Activated T-cell treated with anti-CD3 and anti-CD28 coated beads, Interleukin-2, amount 50 U/mL, for 24 hours (primary cell): ENCODE measurements at regions not wholly inside any gene's neighbourhood (a gene's known extent, or its start where the extent isn't known, plus 50 kb on each side); places are given as distances from the start of the nearest gene placed in this dataset.
"Not testable (repeated sequence)": the region's sequence is repeated elsewhere in the genome, so short reads cannot be mapped to it uniquely, and the experiment has no call there.

Source experiments
- DNase-seq: peaks from one replicate; pipeline ENCODE4 v3.0.0-alpha.2; 2020
- H3K27ac Mint-ChIP-seq: 2 replicates; pipeline ENCODE4 v1.8.0; 2020; ENCODE audit warnings: mild to moderate bottlenecking, mixed read lengths
- H3K27me3 Mint-ChIP-seq: 2 replicates; pipeline ENCODE4 v1.8.0; 2020; ENCODE audit warnings: mixed read lengths
- H3K36me3 Mint-ChIP-seq: 2 replicates; pipeline ENCODE4 v1.8.0; 2020; ENCODE audit warnings: low read depth, mixed read lengths
- H3K4me1 Mint-ChIP-seq: 2 replicates; pipeline ENCODE4 v1.8.0; 2020; ENCODE audit warnings: low read depth, mixed read lengths
- H3K4me3 Mint-ChIP-seq: 2 replicates; pipeline ENCODE4 v1.8.0; 2020; ENCODE audit warnings: mild to moderate bottlenecking, moderate library complexity, mixed read lengths
- H3K9me3 Mint-ChIP-seq: 2 replicates; pipeline ENCODE4 v1.8.0; 2020; ENCODE audit warnings: mixed read lengths

DNA sequence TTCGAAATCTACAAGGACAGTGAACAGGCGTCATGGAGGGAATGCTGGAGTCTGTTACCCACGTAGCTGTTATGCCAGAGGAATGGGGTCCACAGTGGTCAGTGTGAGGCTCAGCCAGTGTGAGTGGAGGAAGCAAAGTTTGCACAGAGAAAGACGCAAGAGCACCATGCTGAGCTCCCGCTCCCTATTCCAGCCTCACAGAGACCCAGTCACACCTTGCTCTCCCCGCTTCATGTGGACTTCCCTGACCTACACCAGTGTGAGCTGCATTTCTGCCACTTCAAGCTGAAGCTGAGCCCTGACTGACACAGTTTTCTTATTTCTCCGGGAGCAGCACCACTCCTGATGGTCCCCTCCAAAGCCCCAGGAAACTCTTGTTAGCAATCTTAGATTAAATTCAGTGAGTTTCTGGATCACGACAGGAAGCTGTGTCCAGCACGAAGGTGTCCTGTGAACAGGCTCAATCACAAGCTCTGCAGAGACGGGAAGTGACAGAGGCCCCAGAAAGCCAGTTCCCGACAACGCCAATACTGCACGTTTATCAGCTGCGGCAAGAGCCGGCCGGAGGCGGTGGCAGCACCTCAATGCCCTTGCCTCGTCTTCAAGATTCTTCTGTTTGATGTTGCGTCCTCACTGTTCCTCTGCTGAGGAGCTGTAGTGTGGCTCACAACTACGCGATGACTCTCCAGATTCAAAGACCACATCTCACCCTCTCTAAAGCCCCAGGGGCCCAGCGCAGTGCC is 356.7 kb downstream of the ADGRD1 start:
- peaks cover 24% of the 10 kb centered on the region for H3K27me3 Mint-ChIP-seq
- not testable (repeated sequence) for H3K4me1 Mint-ChIP-seq, DNase-seq, H3K27ac Mint-ChIP-seq, H3K9me3 Mint-ChIP-seq, H3K36me3 Mint-ChIP-seq, H3K4me3 Mint-ChIP-seq

DNA sequence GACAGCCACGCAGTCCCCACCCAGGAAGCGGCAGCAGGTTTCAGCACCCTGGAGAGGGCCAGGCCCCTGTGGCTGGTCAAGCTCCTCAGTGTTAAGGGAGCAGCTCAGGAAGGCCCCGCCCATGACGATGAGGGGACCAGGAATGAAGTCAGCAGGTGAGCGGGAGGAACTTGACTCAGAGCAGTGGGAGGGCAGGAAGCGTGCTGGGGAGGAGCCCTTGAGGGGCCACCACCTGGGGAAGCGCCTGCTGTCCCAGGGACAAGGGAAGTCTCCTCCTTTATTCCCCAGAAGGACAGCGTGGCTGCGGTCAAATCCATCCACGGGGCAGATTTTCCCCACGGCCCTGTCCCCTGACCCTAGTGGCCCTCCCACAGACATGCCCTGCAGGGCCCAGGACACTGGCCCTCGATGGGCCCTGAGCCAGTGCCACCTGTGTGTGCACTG is 357.6 kb downstream of the ADGRD1 start:
- not testable (repeated sequence) for H3K4me1 Mint-ChIP-seq, H3K4me3 Mint-ChIP-seq, H3K27ac Mint-ChIP-seq, DNase-seq, H3K9me3 Mint-ChIP-seq, H3K36me3 Mint-ChIP-seq
- H3K27me3 Mint-ChIP-seq, result peaks cover 24% of the 10 kb centered on the region

DNA sequence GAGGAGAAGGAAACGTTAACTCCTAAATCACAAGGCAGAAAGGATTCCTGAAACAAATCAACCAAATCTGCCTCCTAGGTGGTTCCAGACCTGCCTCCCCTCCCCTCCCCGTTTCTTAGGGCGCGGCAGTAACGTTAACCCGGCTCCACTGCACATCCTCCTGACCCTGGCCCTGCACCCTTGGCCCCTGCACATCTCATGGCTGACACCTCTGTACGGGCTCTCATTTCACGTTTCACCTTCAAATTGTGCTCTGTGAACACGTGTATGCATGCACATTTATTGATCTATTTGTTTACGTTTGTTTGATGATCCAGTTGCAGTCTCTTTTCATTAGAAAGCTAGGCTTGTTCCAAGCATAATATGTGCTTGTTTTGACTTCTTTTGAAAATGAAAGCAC is 358.1 kb downstream of the ADGRD1 start:
- no peaks in the 10 kb centered on the region for H3K9me3 Mint-ChIP-seq
- no peak overlapping the region for H3K4me3 Mint-ChIP-seq
- no peak overlapping the region for H3K27ac Mint-ChIP-seq
- DNase-seq, result no peak
- peaks cover 4% of the 10 kb centered on the region for H3K4me1 Mint-ChIP-seq
- H3K36me3 Mint-ChIP-seq, result no peaks in the 10 kb centered on the region
- peaks cover 24% of the 10 kb centered on the region for H3K27me3 Mint-ChIP-seq

DNA sequence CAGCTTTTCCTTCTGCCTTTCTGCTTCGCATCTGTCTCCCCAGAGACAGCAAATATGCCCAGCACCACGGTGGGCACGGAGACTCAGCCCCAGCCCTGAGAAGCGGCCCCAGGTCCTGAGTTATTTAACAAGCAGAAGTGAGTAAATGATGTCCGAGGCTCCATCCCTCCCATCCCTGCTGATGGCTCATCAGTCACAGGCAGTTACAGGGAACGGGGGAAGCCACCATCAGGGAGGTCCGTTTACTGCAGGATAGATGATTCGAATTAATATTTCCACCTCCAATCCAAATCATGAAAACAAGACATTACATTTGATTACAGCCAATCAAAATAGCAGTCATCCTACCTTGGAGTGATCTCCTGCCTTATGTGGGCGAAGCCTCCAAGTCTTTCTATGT is 358.7 kb downstream of the ADGRD1 start:
- not testable (repeated sequence) for DNase-seq, H3K9me3 Mint-ChIP-seq, H3K4me1 Mint-ChIP-seq, H3K27ac Mint-ChIP-seq, H3K36me3 Mint-ChIP-seq, H3K4me3 Mint-ChIP-seq
- peaks cover 24% of the 10 kb centered on the region for H3K27me3 Mint-ChIP-seq

DNA sequence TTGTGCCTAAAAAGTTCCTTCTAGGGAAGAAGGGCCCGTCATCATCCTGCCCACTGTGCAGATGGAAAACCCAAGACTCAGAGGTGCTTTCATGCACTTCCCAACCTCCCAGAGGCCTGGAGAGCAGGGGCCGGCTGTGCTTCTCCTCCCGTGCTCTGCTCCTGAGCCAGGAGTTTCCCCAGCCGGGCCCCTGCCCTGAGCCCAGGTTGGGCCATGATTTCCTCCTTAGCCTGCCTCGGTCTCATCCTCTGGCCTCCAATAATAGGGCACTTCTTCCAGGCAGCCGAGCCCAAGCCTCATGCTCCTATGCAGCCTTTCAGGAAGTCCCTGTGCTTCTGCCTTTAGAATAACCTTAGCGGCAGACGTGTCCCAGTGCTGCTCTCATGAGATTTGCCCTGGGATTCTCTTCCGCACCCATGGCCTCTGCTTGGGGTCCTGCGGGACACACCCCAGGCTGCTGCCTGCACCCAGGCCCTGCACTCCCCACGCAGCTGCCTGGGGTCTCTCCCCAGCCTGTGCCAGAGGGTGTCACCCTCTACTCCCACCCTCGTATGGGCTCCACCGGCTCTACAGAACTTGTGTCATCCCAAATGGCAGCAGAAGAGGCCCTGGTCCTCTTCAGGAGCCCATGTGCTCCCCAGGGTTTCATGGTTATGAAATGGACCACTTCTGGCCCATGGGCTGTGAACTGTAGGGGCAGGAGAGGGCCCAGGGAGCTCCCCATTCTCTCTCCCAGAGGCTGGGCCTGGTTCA is 359.3 kb downstream of the ADGRD1 start:
- Mint-ChIP-seq H3K36me3 (no peaks in the 10 kb centered on the region), H3K4me3 (no peak overlapping the region), H3K27ac (no peak overlapping the region), H3K9me3 (peaks cover 3% of the 10 kb centered on the region), H3K27me3 (peaks cover 24% of the 10 kb centered on the region), H3K4me1 (peaks cover 4% of the 10 kb centered on the region)
- DNase-seq, result no peak

DNA sequence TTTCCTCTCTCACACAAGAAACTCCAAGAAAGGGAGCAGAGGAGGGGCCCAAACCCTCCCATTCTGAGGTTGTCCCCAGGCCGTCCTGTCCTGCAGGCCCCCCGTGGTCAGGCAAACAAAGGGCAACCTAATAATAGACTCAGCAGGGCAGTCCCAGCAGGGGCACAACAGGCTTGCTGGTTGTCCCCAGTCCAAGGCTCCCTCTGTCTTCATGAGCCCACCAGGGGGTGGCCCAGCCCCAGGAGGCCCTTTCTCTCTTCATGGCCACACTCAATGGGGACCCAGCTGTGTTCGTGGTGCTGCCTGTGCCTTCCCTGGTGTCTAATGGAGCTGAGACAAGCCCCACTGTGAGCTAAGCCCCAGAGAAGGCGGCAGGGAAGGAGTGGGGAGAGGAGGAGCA is 359.9 kb downstream of the ADGRD1 start:
- H3K27ac Mint-ChIP-seq, result no peak overlapping the region
- H3K36me3 Mint-ChIP-seq, result no peaks in the 10 kb centered on the region
- H3K4me1 Mint-ChIP-seq, result peaks cover 4% of the 10 kb centered on the region
- peaks cover 9% of the 10 kb centered on the region for H3K9me3 Mint-ChIP-seq
- peaks cover 24% of the 10 kb centered on the region for H3K27me3 Mint-ChIP-seq
- no peak overlapping the region for H3K4me3 Mint-ChIP-seq
- no peak for DNase-seq

DNA sequence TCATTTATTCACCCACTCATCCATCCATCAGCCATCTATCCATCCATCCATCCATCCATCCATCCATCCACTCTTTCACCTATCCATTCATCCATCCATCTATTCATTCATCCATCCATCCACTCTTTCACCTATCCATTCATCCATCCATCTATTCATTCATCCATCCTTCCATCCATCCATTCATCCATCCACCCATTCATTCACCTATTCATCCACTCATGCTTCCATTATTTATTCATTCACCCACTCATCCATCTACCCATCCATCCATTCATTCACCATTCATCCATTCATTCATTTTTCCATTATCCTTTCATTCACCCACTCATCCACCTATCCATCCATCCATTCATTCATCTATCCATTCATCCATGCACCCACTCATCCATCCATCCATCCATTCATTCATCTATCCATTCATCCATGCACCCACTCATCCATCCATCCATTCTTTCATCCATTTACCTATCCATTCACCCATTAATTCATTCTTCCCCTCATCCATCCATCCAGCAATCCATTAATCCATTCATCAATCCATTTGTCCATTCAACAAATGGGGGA is 360.9 kb downstream of the ADGRD1 start:
- Mint-ChIP-seq H3K9me3 (peaks cover 15% of the 10 kb centered on the region), H3K27me3 (peaks cover 24% of the 10 kb centered on the region), H3K4me3 (no peak overlapping the region), H3K4me1 (peaks cover 4% of the 10 kb centered on the region), H3K27ac (no peak overlapping the region), H3K36me3 (no peaks in the 10 kb centered on the region)
- no peak for DNase-seq

DNA sequence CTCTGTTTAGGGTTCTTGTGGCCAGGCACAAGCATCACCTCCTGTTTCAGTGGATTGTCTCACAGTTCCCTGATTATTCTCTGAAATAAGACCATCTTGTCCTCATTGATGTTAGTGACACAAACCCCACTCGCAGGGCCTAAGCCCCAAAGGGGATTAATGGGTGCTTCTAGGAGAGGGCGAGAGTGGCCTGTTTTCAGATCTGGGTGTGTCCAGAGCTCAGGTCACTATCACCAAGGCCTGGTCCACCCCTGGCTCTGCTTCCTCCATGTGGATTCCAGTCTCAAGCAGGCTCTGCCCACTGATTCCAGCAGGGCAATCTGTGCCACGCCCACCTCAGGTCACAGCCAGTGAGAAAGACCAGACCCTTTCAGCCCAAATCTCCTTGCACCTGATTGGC is 361.9 kb downstream of the ADGRD1 start:
- Mint-ChIP-seq H3K4me3 (no peak overlapping the region), H3K27ac (no peak overlapping the region), H3K4me1 (peaks cover 4% of the 10 kb centered on the region), H3K9me3 (peaks cover 16% of the 10 kb centered on the region), H3K36me3 (no peaks in the 10 kb centered on the region), H3K27me3 (peaks cover 17% of the 10 kb centered on the region)
- no peak for DNase-seq

DNA sequence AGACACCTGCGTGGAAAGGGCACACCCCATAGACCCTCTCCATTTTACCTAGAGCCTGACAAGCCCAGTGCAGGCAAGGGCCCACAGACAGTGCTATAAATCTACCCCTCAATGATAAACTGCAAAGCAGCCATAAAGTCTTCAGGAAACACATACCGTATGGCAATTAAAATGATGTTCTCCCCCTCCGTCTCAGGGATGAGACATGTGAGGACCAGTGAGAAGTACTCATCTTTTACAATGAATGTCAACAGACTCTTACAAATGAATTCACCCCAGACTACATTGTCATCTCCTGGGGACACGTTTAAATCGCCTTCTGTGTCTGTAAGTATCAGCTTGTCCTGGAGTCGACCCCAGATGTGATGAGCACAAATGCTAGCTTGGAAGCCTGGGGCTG is 362.7 kb downstream of the ADGRD1 start:
- H3K27ac Mint-ChIP-seq, result no peak overlapping the region
- H3K4me1 Mint-ChIP-seq, result peaks cover 4% of the 10 kb centered on the region
- no peaks in the 10 kb centered on the region for H3K36me3 Mint-ChIP-seq
- no peak for DNase-seq
- peaks cover 16% of the 10 kb centered on the region for H3K9me3 Mint-ChIP-seq
- no peak overlapping the region for H3K4me3 Mint-ChIP-seq
- peaks cover 17% of the 10 kb centered on the region for H3K27me3 Mint-ChIP-seq

DNA sequence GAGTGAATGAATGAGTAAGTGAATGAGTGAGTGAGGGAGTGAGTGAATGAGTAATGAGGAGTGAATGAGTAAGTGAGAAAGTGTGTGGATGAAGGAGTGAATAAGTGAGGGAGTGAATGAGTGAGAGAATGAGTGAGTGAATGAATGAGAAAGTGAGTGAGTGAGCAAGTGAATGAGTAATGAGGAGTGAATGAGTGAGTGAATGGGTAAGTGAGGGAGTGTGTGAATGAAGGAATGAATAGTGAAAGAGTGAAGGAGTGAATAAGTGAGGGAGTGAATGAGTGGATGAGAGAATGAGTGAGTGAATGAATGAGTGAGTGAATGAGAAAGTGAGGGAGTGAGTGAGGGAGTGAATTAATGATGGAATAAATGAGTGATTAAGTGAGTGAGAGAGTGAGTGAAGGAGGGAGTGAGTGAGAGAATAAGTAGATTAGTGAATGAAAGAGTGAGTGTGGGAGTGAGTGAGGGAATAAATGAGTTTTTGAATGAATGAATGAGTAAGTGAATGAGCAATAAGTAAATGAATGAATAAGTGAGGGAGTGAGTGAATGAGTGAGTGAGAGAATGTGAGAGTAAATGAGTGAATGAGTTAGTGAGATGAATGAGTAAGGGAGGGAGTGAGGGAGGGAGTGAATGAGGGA is 364.5 kb downstream of the ADGRD1 start:
- no peak overlapping the region for H3K4me3 Mint-ChIP-seq
- H3K36me3 Mint-ChIP-seq, result no peaks in the 10 kb centered on the region
- peaks cover 18% of the 10 kb centered on the region for H3K9me3 Mint-ChIP-seq
- DNase-seq, result no peak
- H3K4me1 Mint-ChIP-seq, result no peaks in the 10 kb centered on the region
- no peak overlapping the region for H3K27ac Mint-ChIP-seq
- H3K27me3 Mint-ChIP-seq, result peaks cover 11% of the 10 kb centered on the region

DNA sequence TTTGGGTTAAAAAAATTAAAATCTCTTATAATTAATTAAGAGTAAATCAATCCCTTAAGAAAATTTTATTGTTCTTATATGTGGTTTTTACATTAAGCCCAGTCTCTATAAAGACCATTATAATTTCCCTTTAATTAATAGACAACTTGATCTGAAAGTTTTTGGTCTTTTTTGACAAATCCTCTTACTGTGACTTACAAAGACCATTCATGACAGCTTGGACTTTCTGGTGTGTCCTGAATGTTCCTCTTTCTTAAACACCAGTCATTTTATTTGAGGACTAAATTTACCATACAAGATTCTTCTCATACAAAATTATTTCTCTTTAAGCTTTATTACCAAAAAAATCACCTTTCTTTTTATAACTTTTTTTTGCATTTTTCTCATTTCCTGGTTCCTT is 368.3 kb downstream of the ADGRD1 start:
- H3K4me1 Mint-ChIP-seq, result no peaks in the 10 kb centered on the region
- peaks cover 18% of the 10 kb centered on the region for H3K9me3 Mint-ChIP-seq
- no peaks in the 10 kb centered on the region for H3K36me3 Mint-ChIP-seq
- no peak overlapping the region for H3K4me3 Mint-ChIP-seq
- H3K27ac Mint-ChIP-seq, result no peak overlapping the region
- DNase-seq, result no peak
- peaks cover 8% of the 10 kb centered on the region for H3K27me3 Mint-ChIP-seq

DNA sequence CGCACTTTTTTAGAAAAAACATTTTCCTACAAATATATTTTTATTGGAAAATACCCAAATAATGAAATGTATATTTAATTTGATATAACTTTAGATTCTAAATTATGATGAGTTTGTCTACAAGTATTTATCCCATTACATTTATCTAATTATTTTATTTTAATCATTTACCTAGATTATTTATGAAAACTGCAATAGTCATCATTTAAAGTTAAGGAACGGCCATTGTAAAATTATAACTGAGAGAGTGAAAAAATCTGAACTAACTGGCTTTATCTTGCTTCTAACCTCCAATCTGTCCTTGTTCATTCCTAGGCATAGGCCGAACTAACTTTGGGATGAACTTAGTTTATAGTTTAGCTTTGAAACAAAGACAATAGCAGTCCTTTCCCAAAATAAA is 368.8 kb downstream of the ADGRD1 start:
- H3K27me3 Mint-ChIP-seq, result peaks cover 12% of the 10 kb centered on the region
- not testable (repeated sequence) for H3K4me3 Mint-ChIP-seq, H3K36me3 Mint-ChIP-seq, H3K4me1 Mint-ChIP-seq, H3K27ac Mint-ChIP-seq, DNase-seq
- H3K9me3 Mint-ChIP-seq, result peaks cover 18% of the 10 kb centered on the region

DNA sequence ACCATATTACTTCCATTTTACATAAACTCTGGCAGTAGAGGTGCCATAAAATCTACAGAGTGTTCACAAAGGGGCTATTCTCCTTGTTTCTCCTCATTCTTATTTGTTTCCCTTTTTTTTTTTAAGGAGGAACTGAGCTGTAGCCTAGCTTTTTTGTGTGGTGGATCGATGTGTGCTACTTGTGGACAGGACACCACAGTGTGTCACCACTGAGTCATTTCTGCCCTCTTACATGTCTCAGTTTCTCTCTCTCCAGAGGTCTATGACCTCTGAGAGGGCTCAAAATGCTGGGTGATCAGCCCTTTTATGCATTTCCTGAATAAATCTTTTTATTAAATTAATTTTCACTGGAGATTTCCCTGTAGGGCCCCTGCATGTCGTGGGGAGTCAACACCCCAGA is 370.2 kb downstream of the ADGRD1 start:
- peaks cover 12% of the 10 kb centered on the region for H3K27me3 Mint-ChIP-seq
- peaks cover 8% of the 10 kb centered on the region for H3K9me3 Mint-ChIP-seq
- no peak overlapping the region for H3K4me3 Mint-ChIP-seq
- DNase-seq, result no peak
- no peaks in the 10 kb centered on the region for H3K4me1 Mint-ChIP-seq
- no peaks in the 10 kb centered on the region for H3K36me3 Mint-ChIP-seq
- no peak overlapping the region for H3K27ac Mint-ChIP-seq

DNA sequence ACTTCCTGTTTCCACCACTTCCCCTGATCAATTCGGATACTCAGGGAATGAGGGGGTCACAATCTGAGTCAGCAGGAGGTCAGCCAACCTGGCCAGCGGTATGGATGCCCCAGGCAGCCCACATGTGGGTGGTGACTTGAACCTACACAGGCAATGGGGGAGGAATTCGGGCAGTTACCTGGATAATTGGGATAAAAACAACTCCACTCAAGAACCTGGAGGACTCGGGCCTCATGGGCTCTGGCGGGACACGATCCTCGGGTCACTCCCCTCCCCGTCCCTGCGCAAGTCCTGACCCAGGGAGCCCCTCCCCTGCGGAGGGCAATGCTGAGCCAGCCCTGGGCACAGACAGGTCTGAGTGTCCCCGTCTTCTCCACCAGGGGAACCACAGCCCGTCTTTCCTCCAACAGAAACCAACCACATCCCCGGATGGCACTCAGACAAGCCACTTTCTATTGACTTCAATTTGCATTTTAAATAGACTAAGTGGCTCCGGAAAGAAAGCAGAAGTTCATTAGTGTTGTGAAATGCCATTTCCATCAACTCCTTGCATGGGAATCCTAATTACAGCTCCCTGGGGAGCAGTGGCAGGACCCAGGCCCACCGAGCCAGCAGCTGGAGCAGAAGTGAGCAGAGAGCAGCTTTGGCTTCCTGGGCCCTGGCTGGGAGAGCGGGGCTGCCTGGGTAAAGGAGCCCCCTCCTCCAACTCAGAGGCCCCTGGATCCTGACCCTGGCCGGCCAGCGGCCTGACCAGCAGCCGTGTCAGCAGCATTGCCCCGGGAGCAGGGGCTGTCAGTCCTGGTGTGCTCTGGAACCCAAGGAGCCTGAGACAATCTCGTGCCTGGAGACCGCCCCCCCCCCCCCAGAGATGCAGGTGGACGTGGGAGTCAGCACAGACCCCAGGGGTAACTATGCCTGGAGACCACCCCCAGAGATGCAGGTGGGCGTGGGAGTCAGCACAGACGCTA is 374.1 kb downstream of the ADGRD1 start:
- peaks cover 12% of the 10 kb centered on the region for H3K27me3 Mint-ChIP-seq
- H3K36me3 Mint-ChIP-seq, result no peaks in the 10 kb centered on the region
- no peaks in the 10 kb centered on the region for H3K9me3 Mint-ChIP-seq
- H3K27ac Mint-ChIP-seq, result no peak overlapping the region
- no peak overlapping the region for H3K4me3 Mint-ChIP-seq
- no peak for DNase-seq
- H3K4me1 Mint-ChIP-seq, result no peaks in the 10 kb centered on the region
